ENCODE measurements at regions not wholly inside any gene's neighbourhood (a gene's known extent, or its start where the extent isn't known, plus 50 kb on each side); places are given as distances from the start of the nearest gene placed in this dataset.
A peak's percentile ranks its signal among the peaks of the same experiment; 100 is the strongest.

GRCh38 chrX:39169976-39170375 is 368.7 kb downstream of the MID1IP1 start:
- DNase-seq (ENCODE audit: low read depth in 2 of 2): no peak

DNA sequence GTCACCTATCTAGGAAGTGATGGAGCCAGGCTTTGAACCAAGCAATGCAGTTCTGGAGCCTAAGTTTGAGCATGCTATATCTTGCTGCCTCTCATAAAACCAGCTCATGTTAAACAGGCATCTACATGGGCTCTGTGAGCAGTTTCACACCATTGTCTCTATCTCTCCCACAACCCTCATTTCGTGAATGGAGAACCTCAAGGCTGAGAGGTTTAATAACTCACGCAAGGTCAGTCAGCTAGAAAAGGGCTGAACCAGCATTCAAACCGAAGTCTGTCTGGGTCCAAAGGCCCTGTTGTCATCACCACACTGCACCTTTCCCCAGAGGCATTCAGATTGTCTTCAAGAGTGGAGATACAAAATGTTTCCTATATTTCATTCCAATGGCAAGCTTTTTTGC is 369.2 kb downstream of the MID1IP1 start:
- DNase-seq (ENCODE audit: low read depth in 2 of 2): no peak

DNA sequence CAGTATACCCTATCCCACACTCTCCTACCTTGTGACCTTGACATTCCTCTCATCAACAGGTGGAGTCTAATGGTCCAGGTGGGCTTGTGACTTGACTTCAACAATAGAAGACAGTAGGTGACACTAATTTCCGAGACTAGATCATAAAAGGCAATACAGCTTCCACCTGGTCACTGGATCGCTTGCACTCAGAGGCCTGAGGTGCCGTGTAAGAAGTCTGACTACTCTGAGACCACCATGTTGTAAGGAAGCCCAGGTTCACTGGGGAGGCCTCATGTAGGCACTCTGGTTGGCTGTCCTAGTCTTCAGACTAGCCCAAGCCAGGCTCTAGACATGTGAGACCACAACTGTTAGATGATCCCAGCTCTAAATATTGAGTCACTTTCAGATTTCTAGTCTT is 370.4 kb downstream of the MID1IP1 start:
- no peak for DNase-seq (ENCODE audit: low read depth in 2 of 2)

DNA sequence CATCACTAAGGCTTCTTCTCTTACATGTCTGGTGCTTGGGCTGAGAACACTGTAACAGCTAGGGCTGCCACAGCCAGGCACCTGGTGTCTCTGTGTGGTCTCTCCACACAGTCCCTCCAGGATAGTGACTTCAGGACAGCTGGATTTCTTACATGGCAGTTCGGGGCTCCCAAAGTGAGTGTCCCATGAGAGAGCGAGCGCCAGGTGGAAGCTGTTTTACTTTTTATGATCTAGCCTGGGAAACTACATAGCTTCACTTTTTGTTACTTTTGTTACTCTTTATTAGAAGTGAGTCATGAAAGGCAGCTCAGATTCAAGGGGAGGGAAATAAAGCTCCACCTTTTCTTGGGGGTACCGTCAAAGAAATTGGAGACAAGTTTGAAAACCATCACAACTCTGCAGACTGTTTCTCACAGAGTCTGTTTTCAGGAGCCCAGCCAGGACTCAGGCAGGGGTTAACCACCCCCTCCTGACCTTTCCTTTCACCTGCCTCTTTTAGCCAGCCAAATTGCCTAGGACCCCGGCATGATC is 373.0 kb downstream of the MID1IP1 start:
- no peak for DNase-seq (ENCODE audit: low read depth in 2 of 2)

- DNase-seq (ENCODE audit: low read depth in 2 of 2): no peak
These were observed 373.6 kb downstream of the MID1IP1 start for GRCh38 chrX:39174772-39175417.

DNA sequence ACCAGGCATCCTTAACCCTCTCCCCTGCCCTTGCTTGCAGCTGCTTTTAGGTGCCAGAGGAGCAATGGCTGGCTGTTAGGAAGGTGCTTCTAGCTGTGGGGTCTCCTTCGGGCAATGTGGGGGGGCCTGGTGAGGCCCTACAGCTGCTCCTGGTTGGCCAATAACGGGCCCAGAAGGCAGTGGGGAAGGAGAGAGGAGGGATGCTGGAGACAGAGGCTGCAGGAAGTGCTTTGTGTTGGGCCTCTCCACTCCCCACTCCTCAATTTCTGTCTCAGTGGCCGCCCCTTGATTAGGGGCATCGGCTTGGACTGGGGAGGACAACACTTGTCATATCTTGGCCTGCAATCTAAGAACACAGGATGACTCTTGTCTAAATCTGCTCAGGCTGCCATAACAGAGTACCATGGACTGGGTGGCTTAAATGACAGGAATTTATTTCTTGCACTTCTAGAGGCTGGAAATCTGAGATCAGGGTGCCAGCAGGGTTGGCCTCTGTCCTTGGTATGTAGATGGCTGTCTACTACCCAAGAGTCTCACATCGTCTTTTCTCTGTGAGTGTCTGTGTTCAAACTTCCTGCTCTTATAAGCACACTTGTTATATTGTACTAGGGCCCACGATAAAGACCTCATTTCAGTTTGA is 374.3 kb downstream of the MID1IP1 start:
- DNase-seq (ENCODE audit: low read depth in 2 of 2): no peak

DNA sequence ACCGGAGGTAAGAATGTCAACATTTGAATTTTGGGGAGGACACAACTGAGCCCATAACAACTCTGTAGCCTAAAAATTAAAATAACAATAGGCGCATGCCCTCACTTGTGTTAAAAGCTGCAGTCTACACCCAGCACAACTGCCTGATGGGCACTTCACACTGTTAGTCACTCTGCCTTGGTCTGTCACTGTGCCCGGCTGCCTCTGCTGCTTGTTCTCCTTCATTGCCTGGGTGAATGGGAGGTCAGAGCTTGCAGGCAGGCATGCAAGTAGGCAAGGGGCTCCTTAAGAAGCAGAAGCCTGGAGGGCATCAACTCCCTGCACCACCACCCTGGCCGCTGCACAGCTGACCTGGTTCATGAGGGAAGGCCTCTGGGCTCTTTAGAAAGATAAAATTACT is 374.8 kb downstream of the MID1IP1 start:
- no peak for DNase-seq (ENCODE audit: low read depth in 2 of 2)

- DNase-seq (ENCODE audit: low read depth in 2 of 2): no peak
These were observed 388.2 kb downstream of the MID1IP1 start for GRCh38 chrX:39189431-39189830.

DNA sequence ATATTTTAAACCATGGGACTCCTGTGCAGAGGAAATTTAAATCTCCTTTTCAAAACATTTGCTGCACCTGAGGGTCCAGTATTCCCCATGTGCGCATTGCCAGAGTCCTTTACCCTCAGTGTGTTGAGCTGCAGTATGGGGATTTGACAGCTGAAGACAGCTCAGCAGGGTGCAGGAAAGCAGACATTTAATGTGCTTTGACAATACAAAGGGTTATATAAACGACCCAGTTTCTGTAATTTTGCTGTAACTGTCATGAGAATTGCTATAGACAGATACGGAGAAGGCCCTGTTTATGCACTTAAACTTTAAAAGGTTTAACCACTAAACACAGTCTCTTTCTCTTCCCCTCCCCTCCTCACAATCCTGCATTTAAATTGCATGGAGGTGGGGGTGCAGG is 393.4 kb downstream of the MID1IP1 start:
- no peak for DNase-seq (ENCODE audit: low read depth in 2 of 2)

DNA sequence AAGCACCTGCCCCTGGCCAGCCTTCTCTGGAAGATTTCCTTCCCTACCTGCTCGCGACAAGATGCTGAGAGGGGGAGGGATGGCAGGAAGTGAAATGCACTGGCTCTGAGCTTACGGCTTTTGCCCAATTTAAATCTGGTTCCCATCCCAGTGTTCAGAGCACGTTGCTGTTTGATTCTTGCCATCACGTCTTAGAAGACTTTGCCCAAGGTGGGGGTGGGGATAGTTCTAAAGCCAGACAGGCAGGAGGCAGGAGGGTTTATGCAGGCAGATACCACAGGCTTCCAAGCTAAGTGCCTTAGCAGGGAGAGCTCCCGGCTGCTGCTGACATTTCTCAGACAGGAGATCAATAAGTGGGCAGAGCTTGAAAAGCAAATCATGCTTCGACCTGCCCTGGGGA is 393.9 kb downstream of the MID1IP1 start:
- no peak for DNase-seq (ENCODE audit: low read depth in 2 of 2)

GRCh38 chrX:39196192-39197102 is 395.2 kb downstream of the MID1IP1 start:
- DNase-seq (ENCODE audit: low read depth in 2 of 2): peak; percentile 50 to 58

GRCh38 chrX:39199429-39199828 is 398.2 kb downstream of the MID1IP1 start:
- no peak for DNase-seq (ENCODE audit: low read depth in 2 of 2)

GRCh38 chrX:39201305-39201990 is 400.2 kb downstream of the MID1IP1 start:
- DNase-seq (ENCODE audit: low read depth in 2 of 2): peak in 1 of 2 experiments; percentile 1

DNA sequence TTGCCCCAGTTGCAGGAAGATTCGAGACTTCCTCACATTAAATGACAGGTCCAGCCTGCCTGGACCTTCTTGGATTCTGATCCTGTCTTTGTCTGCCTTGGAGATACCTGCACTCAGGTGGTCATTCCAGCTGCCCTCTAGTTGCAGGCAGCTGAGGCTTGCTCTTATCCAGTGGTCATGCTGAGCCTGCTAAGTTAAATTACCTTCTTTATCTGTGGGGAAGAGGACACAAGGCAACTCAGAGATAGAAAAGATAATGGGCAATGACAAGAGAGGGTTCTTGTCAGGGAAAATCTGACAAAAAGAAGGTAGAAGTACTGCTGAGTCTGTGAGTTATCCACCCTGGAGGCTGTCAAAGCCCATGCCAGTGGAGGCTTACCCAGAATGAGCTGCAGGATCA is 401.4 kb downstream of the MID1IP1 start:
- no peak for DNase-seq (ENCODE audit: low read depth in 2 of 2)

- no peak for DNase-seq (ENCODE audit: low read depth in 2 of 2)
These were observed 402.2 kb downstream of the MID1IP1 start for GRCh38 chrX:39203427-39203826.

GRCh38 chrX:39204353-39204752 is 403.1 kb downstream of the MID1IP1 start:
- DNase-seq (ENCODE audit: low read depth in 2 of 2): no peak

DNA sequence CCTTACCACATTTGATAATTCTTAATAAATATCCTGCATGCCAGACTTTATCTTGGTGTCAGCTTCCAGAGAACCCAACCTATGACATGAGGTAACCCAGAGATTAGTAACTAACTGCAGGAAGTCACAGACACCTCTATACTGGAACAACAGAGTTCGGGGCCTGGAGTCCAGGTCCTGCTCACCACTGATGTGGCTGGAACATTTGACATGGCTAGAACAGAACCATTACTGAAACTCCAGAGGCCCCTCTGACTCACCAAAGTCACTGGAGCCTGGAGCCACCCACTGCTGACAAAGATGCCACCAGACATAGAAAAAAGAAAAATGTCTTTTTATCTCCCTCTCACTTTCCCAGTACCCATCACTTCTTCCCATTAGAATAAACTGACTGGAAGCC is 403.7 kb downstream of the MID1IP1 start:
- no peak for DNase-seq (ENCODE audit: low read depth in 2 of 2)

GRCh38 chrX:39205467-39205866 is 404.2 kb downstream of the MID1IP1 start:
- no peak for DNase-seq (ENCODE audit: low read depth in 2 of 2)

DNA sequence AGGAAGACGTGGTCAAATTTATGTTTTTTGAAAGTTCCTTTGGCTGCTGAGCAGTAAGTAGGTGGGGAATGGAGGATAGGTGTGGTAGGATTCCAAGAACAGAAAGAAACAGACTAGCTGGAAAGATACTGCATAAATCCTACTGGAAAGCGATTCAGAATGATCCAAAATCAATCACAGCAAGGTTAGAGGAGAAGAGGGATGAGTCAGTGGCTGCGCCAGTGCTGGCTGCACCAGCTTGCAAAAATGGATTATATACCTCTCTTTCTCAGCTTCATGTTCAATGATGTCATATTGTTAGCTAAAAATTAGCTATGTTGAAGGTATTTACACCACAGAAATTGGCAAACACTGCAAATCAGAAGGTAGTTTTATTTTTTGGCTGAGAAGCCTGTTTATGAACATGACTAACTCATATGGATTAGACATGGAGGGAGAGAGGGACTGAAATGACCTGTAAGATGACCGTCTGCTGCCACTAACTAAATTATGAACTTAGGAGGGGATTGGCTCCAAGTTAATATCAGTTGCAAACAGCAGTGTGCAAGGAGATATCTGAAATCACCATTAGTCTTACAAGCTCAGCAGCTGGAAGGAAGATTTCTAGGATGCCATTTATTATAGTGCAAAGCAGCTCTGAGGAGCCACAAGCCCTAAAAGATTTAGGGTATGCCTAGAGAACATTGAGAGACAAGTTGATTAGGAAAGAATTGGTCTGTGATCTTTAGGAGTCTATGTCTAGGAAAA is 405.3 kb downstream of the MID1IP1 start:
- DNase-seq (ENCODE audit: low read depth in 2 of 2): no peak

DNA sequence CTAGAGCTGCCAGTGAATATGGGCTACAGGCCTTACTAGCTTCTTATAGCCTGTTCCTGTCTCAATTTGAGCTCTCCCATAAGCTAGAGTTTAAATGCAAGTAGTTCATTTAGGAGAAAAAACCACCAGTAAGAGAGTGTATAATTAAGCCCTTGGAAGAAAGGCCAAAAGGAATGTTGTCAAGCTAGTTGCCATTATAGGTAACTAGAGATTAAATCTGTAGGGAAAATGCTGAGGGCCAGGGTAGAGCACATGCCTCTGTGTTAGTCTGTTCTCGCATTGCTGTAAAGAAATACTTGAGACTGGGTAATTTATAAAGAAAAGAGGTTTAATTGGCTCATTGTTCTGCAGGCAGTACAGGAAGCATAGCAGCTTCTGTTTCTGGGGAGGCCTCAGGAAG is 410.2 kb downstream of the MID1IP1 start:
- no peak for DNase-seq (ENCODE audit: low read depth in 2 of 2)

GRCh38 chrX:39212456-39212855 is 411.2 kb downstream of the MID1IP1 start:
- DNase-seq (ENCODE audit: low read depth in 2 of 2): no peak
